ENCODE measurements at regions not wholly inside any gene's neighbourhood (a gene's known extent, or its start where the extent isn't known, plus 50 kb on each side); places are given as distances from the start of the nearest gene placed in this dataset.

GRCh38 chr9:11646831-11647230 lies 1034.0 kb upstream of the PTPRD start:
- Histone ChIP-seq H3K27me3 (no peaks in the 10 kb centered on the region), H3K9me3 (ENCODE audit: low read depth) (no peaks in the 10 kb centered on the region), H3K4me1 (ENCODE audit: low read depth) (no peaks in the 10 kb centered on the region), H3K36me3 (no peaks in the 10 kb centered on the region), H3K4me3 (no peak overlapping the region), H3K27ac (no peak overlapping the region)
- no peak for TF ChIP-seq CTCF (IDR thresholded peaks at IDR 0.05; ENCODE audit: low read depth, low read length)
- no peak for DNase-seq (ENCODE audit: low read depth in 1 of 2, low spot score in 1 of 2)

GRCh38 chr9:11653867-11654266 lies 1039.3 kb upstream of the TYRP1 start:
- TF ChIP-seq CTCF (IDR thresholded peaks at IDR 0.05; ENCODE audit: low read depth, low read length), result no peak
- Histone ChIP-seq H3K9me3 (ENCODE audit: low read depth) (no peaks in the 10 kb centered on the region), H3K27ac (no peak overlapping the region), H3K36me3 (no peaks in the 10 kb centered on the region), H3K4me1 (ENCODE audit: low read depth) (no peaks in the 10 kb centered on the region), H3K4me3 (no peak overlapping the region), H3K27me3 (no peaks in the 10 kb centered on the region)
- no peak for DNase-seq (ENCODE audit: low read depth in 1 of 2, low spot score in 1 of 2)

- H3K36me3 ChIP-seq, result no peaks in the 10 kb centered on the region
- no peak overlapping the region for H3K4me3 ChIP-seq
- no peaks in the 10 kb centered on the region for H3K9me3 ChIP-seq (ENCODE audit: low read depth)
- H3K4me1 ChIP-seq (ENCODE audit: low read depth), result no peaks in the 10 kb centered on the region
- DNase-seq (ENCODE audit: low read depth in 1 of 2, low spot score in 1 of 2), result no peak
- no peaks in the 10 kb centered on the region for H3K27me3 ChIP-seq
- TF ChIP-seq CTCF (IDR thresholded peaks at IDR 0.05; ENCODE audit: low read depth, low read length), result no peak
- H3K27ac ChIP-seq, result no peak overlapping the region
These were observed 1029.3 kb upstream of the TYRP1 start for GRCh38 chr9:11663913-11664312.

GRCh38 chr9:11676821-11677220 lies 1016.4 kb upstream of the TYRP1 start:
- Histone ChIP-seq H3K36me3 (no peaks in the 10 kb centered on the region), H3K27me3 (no peaks in the 10 kb centered on the region), H3K4me3 (no peak overlapping the region), H3K9me3 (ENCODE audit: low read depth) (no peaks in the 10 kb centered on the region), H3K27ac (no peak overlapping the region), H3K4me1 (ENCODE audit: low read depth) (no peaks in the 10 kb centered on the region)
- TF ChIP-seq CTCF (IDR thresholded peaks at IDR 0.05; ENCODE audit: low read depth, low read length), result no peak
- DNase-seq (ENCODE audit: low read depth in 1 of 2, low spot score in 1 of 2), result no peak

- DNase-seq (ENCODE audit: low read depth in 1 of 2, low spot score in 1 of 2), result peak in 1 of 2 donors; percentile 30
- Histone ChIP-seq H3K27me3 (no peaks in the 10 kb centered on the region), H3K36me3 (no peaks in the 10 kb centered on the region), H3K9me3 (ENCODE audit: low read depth) (no peaks in the 10 kb centered on the region), H3K4me3 (no peak overlapping the region), H3K4me1 (ENCODE audit: low read depth) (no peaks in the 10 kb centered on the region), H3K27ac (no peak overlapping the region)
- no peak for TF ChIP-seq CTCF (IDR thresholded peaks at IDR 0.05; ENCODE audit: low read depth, low read length)
These were observed 1006.5 kb upstream of the TYRP1 start for GRCh38 chr9:11686733-11687132.

- Histone ChIP-seq H3K36me3 (no peaks in the 10 kb centered on the region), H3K4me3 (no peak overlapping the region), H3K27ac (no peak overlapping the region), H3K27me3 (no peaks in the 10 kb centered on the region), H3K9me3 (ENCODE audit: low read depth) (no peaks in the 10 kb centered on the region), H3K4me1 (ENCODE audit: low read depth) (no peaks in the 10 kb centered on the region)
- DNase-seq (ENCODE audit: low read depth in 1 of 2, low spot score in 1 of 2), result no peak
- no peak for TF ChIP-seq CTCF (IDR thresholded peaks at IDR 0.05; ENCODE audit: low read depth, low read length)
These were observed 996.1 kb upstream of the TYRP1 start for GRCh38 chr9:11697126-11697525.
